IMR-90 (cell line): ENCODE measurements at regions not wholly inside any gene's neighbourhood (a gene's known extent, or its start where the extent isn't known, plus 50 kb on each side); places are given as distances from the start of the nearest gene placed in this dataset.

ENCODE experiments used
- ATAC-seq: fragments of 200-7000 bp; cut with Tn5 transposase; 2 replicates; pipeline ENCODE4 v1.9.1; 2020; ENCODE audit warnings: low read depth, mild to moderate bottlenecking, moderate library complexity
- BruUV-seq: library from RNA; stranded (reverse); fragments of 400-500 nt; replicated peaks from 2 replicates; lab custom pipeline; 2021; lab: Mats Ljungman, UMichigan
- CTCF ChIA-PET: fragments of 300-600 bp; formaldehyde crosslinking; extraction: SDS; loops from one replicate; lab custom pipeline; 2021; ENCODE audit warnings: antibody characterized with exemption; lab: Yijun Ruan, JAX
- POLR2A ChIA-PET: fragments of 300-600 bp; sonication (Branson Sonifier 250); formaldehyde crosslinking; loops from one replicate; lab custom pipeline; 2022; ENCODE audit warnings: antibody characterized with exemption; ENCODE audit not compliant: unreplicated experiment; lab: Charles Lee
- DNase-seq: peaks from one replicate; pipeline ENCODE4 v3.0.0; 2013
- H2AFZ ChIP-seq: replicated peaks from 2 replicates; pipeline ENCODE3; 2013; ENCODE audit warnings: low read length, mild to moderate bottlenecking; ENCODE audit not compliant: poor library complexity
- H2AK5ac ChIP-seq: 2 replicates; pipeline ENCODE4 v1.6.1; 2013; ENCODE audit warnings: low read depth, low read length, inconsistent platforms
- H2AK9ac ChIP-seq: replicated peaks from 2 replicates; pipeline ENCODE3; 2013; ENCODE audit warnings: mild to moderate bottlenecking, low read depth, low read length, moderate library complexity; ENCODE audit not compliant: poor library complexity
- H2BK120ac ChIP-seq: 2 replicates; pipeline ENCODE4 v1.6.1; 2013; ENCODE audit warnings: low read depth, low read length, inconsistent platforms
- H2BK15ac ChIP-seq: 3 replicates; pipeline ENCODE4 v1.6.1; 2013; ENCODE audit warnings: low read depth, low read length, inconsistent platforms
- H2BK20ac ChIP-seq: 2 replicates; pipeline ENCODE4 v1.6.1; 2013; ENCODE audit warnings: low read depth, mild to moderate bottlenecking, inconsistent platforms, low read length, moderate library complexity
- H2BK5ac ChIP-seq: 2 replicates; pipeline ENCODE4 v1.6.1; 2013; ENCODE audit warnings: mild to moderate bottlenecking, low read depth, low read length, inconsistent platforms; ENCODE audit not compliant: poor library complexity, severe bottlenecking
- H3K14ac ChIP-seq: replicated peaks from 2 replicates; pipeline ENCODE4 v1.6.1; 2013; ENCODE audit warnings: low read depth, low read length, inconsistent platforms
- H3K18ac ChIP-seq: 2 replicates; pipeline ENCODE4 v1.6.1; 2013; ENCODE audit warnings: low read depth, low read length, control low read depth
- H3K23ac ChIP-seq: 2 replicates; pipeline ENCODE4 v1.6.1; 2013; ENCODE audit warnings: low read depth, low read length, inconsistent platforms
- H3K27ac ChIP-seq: 2 replicates; pipeline ENCODE4 v1.5.1; 2013; ENCODE audit warnings: mild to moderate bottlenecking, control low read depth, low read length; ENCODE audit not compliant: insufficient read depth
- H3K27me3 ChIP-seq: 2 replicates; pipeline ENCODE4 v1.6.1; 2013; ENCODE audit warnings: low read length; ENCODE audit not compliant: control insufficient read depth, insufficient read depth
- H3K36me3 ChIP-seq: 2 replicates; pipeline ENCODE4 v1.6.1; 2013; ENCODE audit warnings: low read length, mixed read lengths; ENCODE audit not compliant: control insufficient read depth, insufficient read depth
- H3K4ac ChIP-seq: 2 replicates; pipeline ENCODE4 v1.6.1; 2013; ENCODE audit warnings: low read depth, low read length, inconsistent platforms
- H3K4me1 ChIP-seq: 2 replicates; pipeline ENCODE4 v1.6.1; 2013; ENCODE audit warnings: low read length, mixed read lengths; ENCODE audit not compliant: control insufficient read depth, insufficient read depth
- H3K4me2 ChIP-seq: 2 replicates; pipeline ENCODE4 v1.6.1; 2013; ENCODE audit warnings: low read depth, mild to moderate bottlenecking, control low read depth, low read length, moderate library complexity
- H3K4me3 ChIP-seq: 2 replicates; pipeline ENCODE4 v1.5.1; 2013; ENCODE audit warnings: low read depth, mild to moderate bottlenecking, control low read depth, low read length, moderate library complexity; ENCODE audit not compliant: insufficient read depth
- H3K56ac ChIP-seq: 2 replicates; pipeline ENCODE4 v1.6.1; 2013; ENCODE audit warnings: low read length, inconsistent platforms; ENCODE audit not compliant: insufficient read depth; ENCODE audit errors: extremely low read depth
- H3K79me1 ChIP-seq, 2 experiments: 2 replicates each; pipeline ENCODE4 v1.6.1; 2013; ENCODE audit warnings: low read length in 2 of 2, inconsistent platforms in 1 of 2, low read depth in 1 of 2
- H3K9ac ChIP-seq: 2 replicates; pipeline ENCODE4 v1.6.1; 2013; ENCODE audit warnings: low read depth, low read length, control low read depth
- H3K9me1 ChIP-seq: 2 replicates; pipeline ENCODE4 v1.6.1; 2013; ENCODE audit warnings: low read length, inconsistent platforms; ENCODE audit not compliant: insufficient read depth
- H3K9me3 ChIP-seq: 2 replicates; pipeline ENCODE4 v1.6.1; 2013; ENCODE audit warnings: low read length; ENCODE audit not compliant: control insufficient read depth, insufficient read depth
- H4K20me1 ChIP-seq: 2 replicates; pipeline ENCODE4 v1.6.1; 2013; ENCODE audit warnings: low read length, inconsistent platforms; ENCODE audit not compliant: insufficient read depth
- H4K5ac ChIP-seq: 2 replicates; pipeline ENCODE4 v1.6.1; 2013; ENCODE audit warnings: mild to moderate bottlenecking, low read depth, low read length, control low read depth
- H4K8ac ChIP-seq, 2 experiments: 2 replicates each; pipeline ENCODE4 v1.6.1; 2013; ENCODE audit warnings: low read depth in 2 of 2, low read length in 2 of 2, control low read depth in 1 of 2, inconsistent platforms in 1 of 2
- H4K91ac ChIP-seq: 2 replicates; pipeline ENCODE4 v1.6.1; 2013; ENCODE audit warnings: low read depth, low read length, inconsistent platforms; ENCODE audit not compliant: insufficient read depth
- BHLHE40 ChIP-seq: fragments of 150-350 bp; IDR thresholded peaks from 2 replicates; pipeline ENCODE4 v1.6.1; 2016; ENCODE audit warnings: mild to moderate bottlenecking, low read depth, low read length
- CEBPB ChIP-seq: IDR thresholded peaks from 2 replicates; pipeline ENCODE4 v1.6.1; 2012; ENCODE audit warnings: low read depth, low read length, improper control_type of control experiment
- CHD1 ChIP-seq: IDR thresholded peaks from 2 replicates; pipeline ENCODE4 v1.6.1; 2012; ENCODE audit warnings: low read depth, low read length, improper control_type of control experiment
- CTCF ChIP-seq: conservative IDR thresholded peaks from 2 replicates; pipeline ENCODE4 v1.5.1; 2012; ENCODE audit warnings: mild to moderate bottlenecking, low read depth, low read length, improper control_type of control experiment
- FOS ChIP-seq: fragments of 150-350 bp; IDR thresholded peaks from 2 replicates; pipeline ENCODE4 v1.6.1; 2016; ENCODE audit warnings: low read depth, low read length
- MAFK ChIP-seq: IDR thresholded peaks from 2 replicates; pipeline ENCODE4 v1.6.1; 2012; ENCODE audit warnings: low read depth, low read length, improper control_type of control experiment
- MAZ ChIP-seq: IDR thresholded peaks from 2 replicates; pipeline ENCODE4 v1.6.1; 2012; ENCODE audit warnings: low read depth, mild to moderate bottlenecking, low read length, improper control_type of control experiment, moderate library complexity, borderline replicate concordance
- MXI1 ChIP-seq: IDR thresholded peaks from 2 replicates; pipeline ENCODE4 v1.6.1; 2012; ENCODE audit warnings: low read depth, mild to moderate bottlenecking, low read length, moderate library complexity, borderline replicate concordance
- NFE2L2 ChIP-seq: fragments of 150-350 bp; IDR thresholded peaks from 2 replicates; pipeline ENCODE4 v1.6.1; 2016; ENCODE audit warnings: low read depth, mild to moderate bottlenecking, low read length
- POLR2A ChIP-seq: IDR thresholded peaks from 2 replicates; pipeline ENCODE4 v1.6.1; 2012; ENCODE audit warnings: mild to moderate bottlenecking, low read depth, low read length
- RAD21 ChIP-seq: IDR thresholded peaks from 2 replicates; pipeline ENCODE4 v1.6.1; 2012; ENCODE audit warnings: low read length, improper control_type of control experiment
- RCOR1 ChIP-seq: IDR thresholded peaks from 2 replicates; pipeline ENCODE4 v1.6.1; 2012; ENCODE audit warnings: mild to moderate bottlenecking, low read length, improper control_type of control experiment; ENCODE audit not compliant: insufficient replicate concordance
- RFX5 ChIP-seq: IDR thresholded peaks from 2 replicates; pipeline ENCODE4 v1.8.0; 2012; ENCODE audit warnings: low read depth, mild to moderate bottlenecking, low read length, moderate library complexity
- SMC3 ChIP-seq: fragments of 150-350 bp; IDR thresholded peaks from 2 replicates; pipeline ENCODE4 v1.6.1; 2016; ENCODE audit warnings: low read depth, mild to moderate bottlenecking, antibody characterized with exemption, low read length, moderate library complexity
- USF2 ChIP-seq: fragments of 150-350 bp; IDR thresholded peaks from 2 replicates; pipeline ENCODE4 v1.6.1; 2017; ENCODE audit warnings: mild to moderate bottlenecking, antibody characterized with exemption, low read length, low read depth
- WGBS, 2 experiments: methylation state at CpG; one replicate each; pipeline versions ENCODE4 v1.1.5 to v1.1.7; 2013; ENCODE audit warnings: missing lambda C conversion rate in 2 of 2; ENCODE audit not compliant: insufficient read length in 1 of 2; ENCODE audit errors: extremely low coverage in 2 of 2; 5-methylcytosine and 5-hydroxymethylcytosine counted together
- dilution Hi-C: fragments of 300-500 bp; cut with HindIII; formaldehyde crosslinking; loops from one replicate; pipeline ENCODE4 v1.14.3; 2018; ENCODE audit warnings: low sequenced_read_pairs; ENCODE audit not compliant: unreplicated experiment
- in situ Hi-C: fragments of 300-500 bp; cut with MboI; formaldehyde crosslinking; loops from 3 replicates; pipeline ENCODE4 v1.14.3; 2019; ENCODE audit warnings: low sequenced_read_pairs, inconsistent platforms, mixed read lengths
- intact Hi-C: fragments of 100-400 bp; cut with micrococcal nuclease; formaldehyde crosslinking; loops from 2 replicates; pipeline ENCODE4 v1.10.0; 2022
- TF ChIP-seq, protein P1 (sequence below): fragments of 150-350 bp; IDR thresholded peaks from 2 replicates; pipeline ENCODE4 v1.6.1; 2016; ENCODE audit warnings: low read depth, mild to moderate bottlenecking, low read length, moderate library complexity, borderline replicate concordance

- in situ Hi-C loops (no loop called here), intact Hi-C loops (no loop called here), dilution Hi-C loops (no loop called here)
- H3K4me1 ChIP-seq, result no peaks in the 10 kb centered on the region
- no peak overlapping the region for H2BK15ac ChIP-seq
- no peak overlapping the region for H3K23ac ChIP-seq
- CTCF ChIA-PET, result no interaction called here
- no peaks in the 10 kb centered on the region for H3K9me3 ChIP-seq
- H4K5ac ChIP-seq, result no peak overlapping the region
- no peak overlapping the region for H3K4me3 ChIP-seq
- no TSS peak for BruUV-seq
- H3K79me1 ChIP-seq, result no peaks in the 10 kb centered on the region
- 75% methylated on average over 2 of the region's 2 CpGs; no CpG with 5 or more reads in 1 of the 2 experiments for WGBS, 2 experiments
- no peak overlapping the region for H2AFZ ChIP-seq
- no peak overlapping the region for H3K4me2 ChIP-seq
- H3K27ac ChIP-seq, result no peak overlapping the region
- H3K4ac ChIP-seq, result no peak overlapping the region
- ATAC-seq, result no peak
- no peak overlapping the region for H2AK5ac ChIP-seq
- POLR2A ChIA-PET, result no interaction called here
- H3K9ac ChIP-seq, result no peak overlapping the region
- no peak overlapping the region for H2AK9ac ChIP-seq
- H3K9me1 ChIP-seq, result no peaks in the 10 kb centered on the region
- no peak overlapping the region for H3K56ac ChIP-seq
- H3K27me3 ChIP-seq, result no peaks in the 10 kb centered on the region
- DNase-seq, result no peak
- no peak overlapping the region for H2BK20ac ChIP-seq
- H2BK120ac ChIP-seq, result no peak overlapping the region
- H4K91ac ChIP-seq, result no peak overlapping the region
- H3K14ac ChIP-seq, result no peak overlapping the region
- H2BK5ac ChIP-seq, result no peak overlapping the region
- no peaks in the 10 kb centered on the region for H3K36me3 ChIP-seq
- TF ChIP-seq CEBPB (no peak), RAD21 (no peak), CTCF (no peak), BHLHE40 (no peak), USF2 (no peak), FOS (no peak), MAFK (no peak), MAZ (no peak), SMC3 (no peak), RFX5 (no peak), NFE2L2 (no peak), CHD1 (no peak), MXI1 (no peak), POLR2A (no peak), RCOR1 (no peak)
- TF ChIP-seq, protein P1, sequence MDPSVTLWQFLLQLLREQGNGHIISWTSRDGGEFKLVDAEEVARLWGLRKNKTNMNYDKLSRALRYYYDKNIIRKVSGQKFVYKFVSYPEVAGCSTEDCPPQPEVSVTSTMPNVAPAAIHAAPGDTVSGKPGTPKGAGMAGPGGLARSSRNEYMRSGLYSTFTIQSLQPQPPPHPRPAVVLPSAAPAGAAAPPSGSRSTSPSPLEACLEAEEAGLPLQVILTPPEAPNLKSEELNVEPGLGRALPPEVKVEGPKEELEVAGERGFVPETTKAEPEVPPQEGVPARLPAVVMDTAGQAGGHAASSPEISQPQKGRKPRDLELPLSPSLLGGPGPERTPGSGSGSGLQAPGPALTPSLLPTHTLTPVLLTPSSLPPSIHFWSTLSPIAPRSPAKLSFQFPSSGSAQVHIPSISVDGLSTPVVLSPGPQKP, result no peak
- no peak overlapping the region for H3K18ac ChIP-seq
- no peak overlapping the region for H4K8ac ChIP-seq
- no peaks in the 10 kb centered on the region for H4K20me1 ChIP-seq
These were observed 146.2 kb upstream of the GORAB start for GRCh38 chr1:170385750-170386149.
